ENCODE measurements at regions not wholly inside any gene's neighbourhood (a gene's known extent, or its start where the extent isn't known, plus 50 kb on each side); places are given as distances from the start of the nearest gene placed in this dataset.

- H3K4me3 ChIP-seq (ENCODE audit: low read depth, low read length) = no peak overlapping the region
- H3K27ac ChIP-seq = no peak overlapping the region
- H3K4me2 ChIP-seq (ENCODE audit: low read length) = no peak overlapping the region
- H3K9me3 ChIP-seq (ENCODE audit: control insufficient read depth, low read length) = no peaks in the 10 kb centered on the region
- no peaks in the 10 kb centered on the region for H3K36me3 ChIP-seq (ENCODE audit: control insufficient read depth, insufficient read depth, low read length)
- no peaks in the 10 kb centered on the region for H3K27me3 ChIP-seq (ENCODE audit: control insufficient read depth, insufficient read depth, low read length)
- TF ChIP-seq CTCF (IDR thresholded peaks at IDR 0.05) = no peak
- H3K4me1 ChIP-seq = no peaks in the 10 kb centered on the region
- H3K9ac ChIP-seq = no peak overlapping the region
- H3K79me2 ChIP-seq = no peaks in the 10 kb centered on the region
- H2AFZ ChIP-seq = no peak overlapping the region
These were observed 525.5 kb upstream of the CHAC2 start for GRCh38 chr2:53242090-53242489.

DNA sequence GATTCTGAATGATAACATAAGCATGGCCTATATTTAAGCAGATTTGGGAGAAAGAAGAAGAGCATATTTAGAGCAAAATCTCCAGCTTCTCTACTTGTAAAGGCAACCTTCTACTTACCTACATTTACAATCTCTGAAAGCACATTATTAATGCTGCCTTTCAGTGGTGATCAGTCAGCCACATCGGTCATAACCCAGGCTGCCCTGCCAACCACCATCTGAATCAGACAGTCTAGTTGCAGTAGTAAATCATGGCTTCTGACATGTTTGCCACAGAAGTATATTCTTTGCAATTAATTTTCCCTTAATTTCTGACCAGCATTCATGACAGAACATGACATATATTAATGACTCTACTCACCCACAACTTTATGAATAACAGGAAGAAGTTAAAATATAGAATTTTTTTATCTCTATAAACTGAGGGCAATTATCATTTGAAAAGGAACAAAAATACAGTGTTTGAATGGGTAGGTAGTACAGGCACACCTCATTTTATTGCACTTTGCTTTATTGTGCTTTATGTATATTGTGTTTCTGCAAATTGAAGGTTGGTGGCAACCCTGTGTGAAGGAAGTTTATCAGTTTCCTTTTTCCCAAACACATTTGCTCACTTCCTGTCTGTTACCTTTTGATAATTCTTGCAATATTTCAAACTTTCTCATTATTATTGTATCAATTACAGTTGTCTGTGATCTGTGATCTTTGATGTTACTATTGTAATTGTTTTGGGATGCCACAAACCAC is 531.6 kb upstream of the CHAC2 start:
- no peak overlapping the region for H3K27ac ChIP-seq

GRCh38 chr2:53234548-53234903 is 533.1 kb upstream of the CHAC2 start:
- H3K4me1 ChIP-seq = no peaks in the 10 kb centered on the region
- H3K27ac ChIP-seq = no peak overlapping the region
- no peak overlapping the region for H3K4me3 ChIP-seq (ENCODE audit: low read depth, low read length)
- H3K4me2 ChIP-seq (ENCODE audit: low read length) = no peak overlapping the region
- no peaks in the 10 kb centered on the region for H3K27me3 ChIP-seq (ENCODE audit: control insufficient read depth, insufficient read depth, low read length)
- H3K36me3 ChIP-seq (ENCODE audit: control insufficient read depth, insufficient read depth, low read length) = no peaks in the 10 kb centered on the region
- H3K9ac ChIP-seq = no peak overlapping the region
- no peaks in the 10 kb centered on the region for H3K9me3 ChIP-seq (ENCODE audit: control insufficient read depth, low read length)
- TF ChIP-seq CTCF (IDR thresholded peaks at IDR 0.05) = no peak
- no peaks in the 10 kb centered on the region for H3K79me2 ChIP-seq
- no peak overlapping the region for H2AFZ ChIP-seq

More for the DNA sequence above, 531.6 kb upstream of the CHAC2 start:
- Histone ChIP-seq H3K4me1 (no peaks in the 10 kb centered on the region), H2AFZ (no peak overlapping the region), H3K9me3 (ENCODE audit: control insufficient read depth, low read length) (no peaks in the 10 kb centered on the region), H3K36me3 (ENCODE audit: control insufficient read depth, insufficient read depth, low read length) (no peaks in the 10 kb centered on the region), H3K79me2 (no peaks in the 10 kb centered on the region), H3K4me3 (ENCODE audit: low read depth, low read length) (no peak overlapping the region), H3K4me2 (ENCODE audit: low read length) (no peak overlapping the region), H3K27me3 (ENCODE audit: control insufficient read depth, insufficient read depth, low read length) (no peaks in the 10 kb centered on the region), H3K9ac (no peak overlapping the region)
- no peak for TF ChIP-seq CTCF (IDR thresholded peaks at IDR 0.05)

GRCh38 chr2:53233759-53234547 is 533.7 kb upstream of the CHAC2 start:
- no peaks in the 10 kb centered on the region for H3K36me3 ChIP-seq (ENCODE audit: control insufficient read depth, insufficient read depth, low read length)
- H3K4me2 ChIP-seq (ENCODE audit: low read length) = no peak overlapping the region
- H3K79me2 ChIP-seq = no peaks in the 10 kb centered on the region
- no peak overlapping the region for H3K4me3 ChIP-seq (ENCODE audit: low read depth, low read length)
- no peaks in the 10 kb centered on the region for H3K27me3 ChIP-seq (ENCODE audit: control insufficient read depth, insufficient read depth, low read length)
- H2AFZ ChIP-seq = no peak overlapping the region
- no peaks in the 10 kb centered on the region for H3K9me3 ChIP-seq (ENCODE audit: control insufficient read depth, low read length)
- no peaks in the 10 kb centered on the region for H3K4me1 ChIP-seq
- H3K9ac ChIP-seq = no peak overlapping the region
- no peak for TF ChIP-seq CTCF (IDR thresholded peaks at IDR 0.05)
- H3K27ac ChIP-seq = no peak overlapping the region

Measured in parathyroid adenoma (tissue), 2 donors.